Stomach (tissue), 8 donors: ENCODE measurements at regions not wholly inside any gene's neighbourhood (a gene's known extent, or its start where the extent isn't known, plus 50 kb on each side); places are given as distances from the start of the nearest gene placed in this dataset.

ENCODE experiments used
- DNase-seq, 2 donors: peaks; one replicate each; pipeline versions ENCODE4 v3.0.0 to v3.0.0-alpha.2; 2013 to 2019
- H3K27ac ChIP-seq, 5 donors: fragments of 200-600 bp in 4 of 5; sonication (generic) in 4 of 5; one replicate each; pipeline ENCODE4 v1.5.1; 2013 to 2019; ENCODE audit warnings: mild to moderate bottlenecking in 1 of 5, moderate library complexity in 1 of 5
- H3K27me3 ChIP-seq, 3 donors: fragments of 200-600 bp; sonication (generic); one replicate each; pipeline ENCODE4 v1.5.1; 2017 to 2019; ENCODE audit warnings: mixed run types in 1 of 3
- H3K36me3 ChIP-seq, 4 donors: fragments of 200-600 bp; sonication (generic); 1 replicate in 3 of 4; 2 replicates in 1 of 4; pipeline ENCODE4 v1.5.1; 2016 to 2019
- H3K4me1 ChIP-seq, 4 donors: fragments of 200-600 bp; sonication (generic); one replicate each; pipeline ENCODE4 v1.5.1; 2016 to 2019
- H3K4me3 ChIP-seq, 4 donors: fragments of 200-600 bp; sonication (generic) in 3 of 4; one replicate each; pipeline ENCODE4 v1.5.1; 2016 to 2019; ENCODE audit warnings: mild to moderate bottlenecking in 1 of 4
- H3K9me3 ChIP-seq, 4 donors: fragments of 200-600 bp; sonication (generic); one replicate each; pipeline ENCODE4 v1.5.1; 2016 to 2019
- CTCF ChIP-seq, 7 experiments: fragments of 450-650 bp in 4 of 7; fragments of 200-600 bp in 3 of 7; sonication (generic) in 3 of 7; IDR thresholded peaks; one replicate each; pipeline ENCODE4 v1.5.1; 2016 to 2019; ENCODE audit warnings: antibody characterized with exemption in 7 of 7, control low read depth in 2 of 7, mild to moderate bottlenecking in 1 of 7
- EP300 ChIP-seq: sonication (generic); formaldehyde crosslinking; IDR thresholded peaks from one replicate; pipeline ENCODE4 v1.6.1; 2017; ENCODE audit warnings: antibody characterized with exemption
- POLR2A ChIP-seq, 4 donors: fragments of 450-650 bp; IDR thresholded peaks; one replicate each; pipeline ENCODE4 v1.6.1; 2016; ENCODE audit warnings: antibody characterized with exemption in 4 of 4, control low read depth in 2 of 4, mild to moderate bottlenecking in 1 of 4, moderate library complexity in 1 of 4
- POLR2AphosphoS5 ChIP-seq, 3 donors: sonication (generic); formaldehyde crosslinking; IDR thresholded peaks; one replicate each; pipeline ENCODE4 v1.6.1; 2016; ENCODE audit warnings: antibody characterized with exemption in 3 of 3
- WGBS, 5 donors: extraction: QIAGEN DNeasy Blood & Tissue Kit in 3 of 5; methylation state at CpG; one replicate each; pipeline versions ENCODE4 v1.1.5 to v1.1.7; 2013 to 2018; 5-methylcytosine and 5-hydroxymethylcytosine counted together
- intact Hi-C: fragments of 100-400 bp; cut with DNase I; formaldehyde crosslinking; loops from one replicate; pipeline ENCODE4 v1.15.1; 2023; ENCODE audit warnings: low total_unique reads
- donor health status: healthy with polysubstance abuse.
- donor health status: Bipolar disorder and iron deficiency.
- donor health status: healthy.

DNA sequence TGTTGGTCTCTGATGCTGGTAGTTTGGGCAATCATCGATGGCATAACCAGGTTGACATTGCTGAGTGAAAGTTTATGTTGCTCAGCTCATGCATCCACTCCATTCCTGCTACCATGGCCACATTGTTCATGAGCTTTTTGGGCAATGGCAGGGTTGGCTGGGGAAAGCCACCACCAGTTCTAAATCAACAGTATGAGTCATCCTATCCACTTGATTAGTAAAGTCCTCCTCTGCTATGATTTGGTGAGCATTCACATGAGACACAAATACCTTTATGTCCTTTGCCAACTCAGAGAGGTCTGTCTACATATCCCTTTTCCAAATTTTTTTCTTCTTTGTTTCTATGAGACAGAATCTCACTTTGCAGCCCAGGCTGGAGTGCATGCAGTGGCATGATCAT, 129.7 kb upstream of the FBN2 start:
- no peak for DNase-seq
- TF ChIP-seq POLR2AphosphoS5 (IDR thresholded peaks at IDR 0.05) (no peak), EP300 (no peak), CTCF (IDR thresholded peaks at IDR 0.05) (no peak), POLR2A (IDR thresholded peaks at IDR 0.05) (no peak)
- Histone ChIP-seq H3K27me3 (no peaks in the 10 kb centered on the region), H3K27ac (no peak overlapping the region), H3K4me1 (no peaks in the 10 kb centered on the region), H3K4me3 (no peak overlapping the region), H3K9me3 (no peaks in the 10 kb centered on the region), H3K36me3 (no peaks in the 10 kb centered on the region)
- intact Hi-C loops, result loop anchor here (10.0 kb wide), 1 partner anchor 177 kb away; no protein-coding TSS in a partner anchor
- 88 to 100% (median 97%) methylated on average over 1 of the region's 1 CpG for whole genome bisulfite sequencing, 5 donors

DNA sequence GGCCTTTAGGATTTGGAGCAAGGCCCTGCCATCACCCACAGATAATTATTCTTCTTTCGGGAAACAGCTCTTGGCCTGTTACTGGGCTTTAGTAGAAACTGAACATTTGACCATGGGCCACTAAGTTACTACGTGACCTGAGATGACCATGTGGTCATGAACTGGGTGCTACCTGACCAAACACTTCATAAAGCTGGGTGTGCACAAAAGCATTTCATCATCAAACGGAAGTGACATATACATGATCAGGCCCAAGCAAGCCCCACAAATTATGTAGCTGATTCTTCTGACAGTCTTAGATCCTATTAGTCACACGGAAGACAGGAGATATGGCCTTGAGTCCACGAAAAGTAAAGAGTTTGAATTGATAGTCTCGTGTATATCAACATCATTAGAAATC, 130.9 kb upstream of the FBN2 start:
- Histone ChIP-seq H3K4me1 (no peaks in the 10 kb centered on the region), H3K27ac (no peak overlapping the region), H3K4me3 (no peak overlapping the region), H3K9me3 (no peaks in the 10 kb centered on the region), H3K27me3 (no peaks in the 10 kb centered on the region), H3K36me3 (no peaks in the 10 kb centered on the region)
- 93 to 94% (median 94%) methylated on average over 6 of the region's 6 CpGs for WGBS, 5 donors
- DNase-seq, result no peak
- TF ChIP-seq CTCF (IDR thresholded peaks at IDR 0.05) (no peak), POLR2AphosphoS5 (IDR thresholded peaks at IDR 0.05) (no peak), POLR2A (IDR thresholded peaks at IDR 0.05) (no peak), EP300 (no peak)
- intact Hi-C loops, result loop anchor here (10.0 kb wide), 1 partner anchor 176 kb away; no protein-coding TSS in a partner anchor

GRCh38 chr5:128669803-128670202, 131.8 kb upstream of the FBN2 start:
- H3K27me3 ChIP-seq, result no peaks in the 10 kb centered on the region
- intact Hi-C loops, result loop anchor here (10.0 kb wide), 1 partner anchor 175 kb away; no protein-coding TSS in a partner anchor
- TF ChIP-seq POLR2A (IDR thresholded peaks at IDR 0.05) (no peak), EP300 (no peak), POLR2AphosphoS5 (IDR thresholded peaks at IDR 0.05) (no peak), CTCF (IDR thresholded peaks at IDR 0.05) (no peak)
- no peak overlapping the region for H3K27ac ChIP-seq
- no peak for DNase-seq
- H3K9me3 ChIP-seq, result no peaks in the 10 kb centered on the region
- WGBS, 5 donors, result 70 to 92% (median 77%) methylated on average over 2 of the region's 2 CpGs
- no peak overlapping the region for H3K4me3 ChIP-seq
- H3K36me3 ChIP-seq, result no peaks in the 10 kb centered on the region
- H3K4me1 ChIP-seq, result no peaks in the 10 kb centered on the region

- intact Hi-C loops, result no loop called here
These were observed 133.9 kb upstream of the FBN2 start for GRCh38 chr5:128671943-128672342.

More at GRCh38 chr5:128671943-128672342, 133.9 kb upstream of the FBN2 start:
- no peak overlapping the region for H3K27ac ChIP-seq
- no peak overlapping the region for H3K4me3 ChIP-seq
- no peaks in the 10 kb centered on the region for H3K36me3 ChIP-seq
- WGBS, 5 donors, result 58 to 69% (median 60%) methylated on average over 2 of the region's 2 CpGs
- no peaks in the 10 kb centered on the region for H3K9me3 ChIP-seq
- TF ChIP-seq POLR2A (IDR thresholded peaks at IDR 0.05) (no peak), EP300 (no peak), POLR2AphosphoS5 (IDR thresholded peaks at IDR 0.05) (no peak), CTCF (IDR thresholded peaks at IDR 0.05) (no peak)
- H3K27me3 ChIP-seq, result no peaks in the 10 kb centered on the region
- no peak for DNase-seq
- no peaks in the 10 kb centered on the region for H3K4me1 ChIP-seq
